Nephron progenitor cell (in vitro differentiated cells): ENCODE measurements at regions not wholly inside any gene's neighbourhood (a gene's known extent, or its start where the extent isn't known, plus 50 kb on each side); places are given as distances from the start of the nearest gene placed in this dataset.
A peak's percentile ranks its signal among the peaks of the same experiment; 100 is the strongest.

Experiments used
- DNase-seq: peaks from one replicate; pipeline ENCODE4 v3.0.0; 2021
- H3K27ac Mint-ChIP-seq: 2 replicates; pipeline ENCODE4 v1.8.0; 2021; ENCODE audit warnings: mild to moderate bottlenecking, moderate library complexity, mixed read lengths
- H3K27me3 Mint-ChIP-seq: 2 replicates; pipeline ENCODE4 v1.8.0; 2021; ENCODE audit warnings: mild to moderate bottlenecking, low read depth, mixed read lengths; ENCODE audit not compliant: poor library complexity
- H3K36me3 Mint-ChIP-seq: 2 replicates; pipeline ENCODE4 v1.8.0; 2021; ENCODE audit warnings: low read depth, mixed read lengths
- H3K4me1 Mint-ChIP-seq: 2 replicates; pipeline ENCODE4 v1.8.0; 2021; ENCODE audit warnings: mixed read lengths
- H3K4me3 Mint-ChIP-seq: 2 replicates; pipeline ENCODE4 v1.8.0; 2021; ENCODE audit warnings: mild to moderate bottlenecking, moderate library complexity, mixed read lengths
- H3K9me3 Mint-ChIP-seq: 2 replicates; pipeline ENCODE4 v1.8.0; 2021; ENCODE audit warnings: mild to moderate bottlenecking, moderate library complexity, mixed read lengths
- TF ChIP-seq, protein P1 (sequence below): fragments of 200-600 bp; sonication (generic); IDR thresholded peaks from 2 replicates; pipeline ENCODE4 v1.5.0; 2021; ENCODE audit warnings: antibody characterized with exemption

- no peak for DNase-seq
- Mint-ChIP-seq H3K36me3 (no peaks in the 10 kb centered on the region), H3K9me3 (no peaks in the 10 kb centered on the region), H3K27me3 (peaks cover 7% of the 10 kb centered on the region), H3K4me3 (no peak overlapping the region), H3K4me1 (peaks cover 19% of the 10 kb centered on the region), H3K27ac (no peak overlapping the region)
- TF ChIP-seq, protein P1, sequence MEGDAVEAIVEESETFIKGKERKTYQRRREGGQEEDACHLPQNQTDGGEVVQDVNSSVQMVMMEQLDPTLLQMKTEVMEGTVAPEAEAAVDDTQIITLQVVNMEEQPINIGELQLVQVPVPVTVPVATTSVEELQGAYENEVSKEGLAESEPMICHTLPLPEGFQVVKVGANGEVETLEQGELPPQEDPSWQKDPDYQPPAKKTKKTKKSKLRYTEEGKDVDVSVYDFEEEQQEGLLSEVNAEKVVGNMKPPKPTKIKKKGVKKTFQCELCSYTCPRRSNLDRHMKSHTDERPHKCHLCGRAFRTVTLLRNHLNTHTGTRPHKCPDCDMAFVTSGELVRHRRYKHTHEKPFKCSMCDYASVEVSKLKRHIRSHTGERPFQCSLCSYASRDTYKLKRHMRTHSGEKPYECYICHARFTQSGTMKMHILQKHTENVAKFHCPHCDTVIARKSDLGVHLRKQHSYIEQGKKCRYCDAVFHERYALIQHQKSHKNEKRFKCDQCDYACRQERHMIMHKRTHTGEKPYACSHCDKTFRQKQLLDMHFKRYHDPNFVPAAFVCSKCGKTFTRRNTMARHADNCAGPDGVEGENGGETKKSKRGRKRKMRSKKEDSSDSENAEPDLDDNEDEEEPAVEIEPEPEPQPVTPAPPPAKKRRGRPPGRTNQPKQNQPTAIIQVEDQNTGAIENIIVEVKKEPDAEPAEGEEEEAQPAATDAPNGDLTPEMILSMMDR = no peak
Observed at GRCh38 chr18:2134364-2134763, 436.9 kb downstream of the METTL4 start.

- Mint-ChIP-seq H3K27ac (peak overlapping the region; percentile 66), H3K9me3 (no peaks in the 10 kb centered on the region), H3K36me3 (no peaks in the 10 kb centered on the region), H3K27me3 (peaks cover 8% of the 10 kb centered on the region), H3K4me3 (no peak overlapping the region), H3K4me1 (peaks cover 19% of the 10 kb centered on the region)
- no peak for DNase-seq
- TF ChIP-seq, protein P1 = no peak
Observed at GRCh38 chr18:2135309-2135708, 436.0 kb downstream of the METTL4 start.

GRCh38 chr18:2138552-2138951 is 432.8 kb downstream of the METTL4 start:
- H3K27ac Mint-ChIP-seq = no peak overlapping the region
- H3K27me3 Mint-ChIP-seq = peaks cover 8% of the 10 kb centered on the region
- H3K9me3 Mint-ChIP-seq = no peaks in the 10 kb centered on the region
- no peaks in the 10 kb centered on the region for H3K36me3 Mint-ChIP-seq
- H3K4me1 Mint-ChIP-seq = peaks cover 14% of the 10 kb centered on the region
- DNase-seq = no peak
- TF ChIP-seq, protein P1 = no peak
- no peak overlapping the region for H3K4me3 Mint-ChIP-seq

GRCh38 chr18:2139691-2140090 is 431.6 kb downstream of the METTL4 start:
- H3K36me3 Mint-ChIP-seq = no peaks in the 10 kb centered on the region
- peaks cover 11% of the 10 kb centered on the region for H3K4me1 Mint-ChIP-seq
- no peak for DNase-seq
- H3K27ac Mint-ChIP-seq = no peak overlapping the region
- H3K27me3 Mint-ChIP-seq = peaks cover 8% of the 10 kb centered on the region
- H3K9me3 Mint-ChIP-seq = no peaks in the 10 kb centered on the region
- TF ChIP-seq, protein P1 = no peak
- no peak overlapping the region for H3K4me3 Mint-ChIP-seq

DNA sequence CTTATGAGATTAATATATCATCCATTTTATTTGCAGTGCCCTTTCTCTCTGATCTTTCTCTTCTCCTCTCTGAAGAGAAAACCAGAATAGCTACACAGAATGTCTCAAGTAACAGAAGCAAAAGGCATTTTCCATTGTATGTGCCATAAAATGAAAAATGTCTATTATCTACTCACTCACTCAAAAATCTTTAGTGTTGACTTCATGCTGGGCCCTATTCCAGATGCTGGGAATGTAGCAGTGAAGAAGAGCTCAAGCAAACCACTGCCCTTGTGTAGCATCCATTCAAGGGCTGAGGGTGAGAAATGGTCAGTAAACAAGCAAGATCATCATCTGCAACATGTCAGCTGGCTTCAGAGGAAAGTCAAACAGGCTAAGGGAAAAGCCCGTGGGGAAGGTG is 427.7 kb downstream of the METTL4 start:
- no peaks in the 10 kb centered on the region for H3K9me3 Mint-ChIP-seq
- H3K4me3 Mint-ChIP-seq = no peak overlapping the region
- no peaks in the 10 kb centered on the region for H3K36me3 Mint-ChIP-seq
- no peak for DNase-seq
- H3K4me1 Mint-ChIP-seq = no peaks in the 10 kb centered on the region
- TF ChIP-seq, protein P1 = no peak
- peaks cover 9% of the 10 kb centered on the region for H3K27me3 Mint-ChIP-seq
- H3K27ac Mint-ChIP-seq = no peak overlapping the region

DNA sequence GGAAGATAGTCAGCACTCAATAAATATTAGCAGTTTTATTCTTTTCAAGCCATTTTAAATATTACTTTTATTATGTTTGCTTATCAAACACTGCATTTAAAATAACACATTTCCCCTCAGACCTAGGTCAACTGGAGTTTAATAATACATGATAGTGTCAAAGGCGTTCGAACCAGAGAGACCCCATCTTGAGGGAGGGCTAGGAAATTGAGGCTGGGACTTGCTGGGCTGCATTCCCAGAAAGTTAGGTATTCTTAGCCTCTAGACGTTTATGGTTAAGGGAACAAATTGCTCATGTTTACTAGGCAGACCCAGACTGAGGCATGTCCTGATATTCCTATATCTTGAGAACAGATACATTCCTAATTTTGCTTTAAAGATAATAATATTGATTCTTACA is 426.5 kb downstream of the METTL4 start:
- Mint-ChIP-seq H3K36me3 (no peaks in the 10 kb centered on the region), H3K9me3 (no peaks in the 10 kb centered on the region), H3K4me1 (no peaks in the 10 kb centered on the region), H3K27me3 (peaks cover 6% of the 10 kb centered on the region), H3K27ac (no peak overlapping the region), H3K4me3 (no peak overlapping the region)
- DNase-seq = no peak
- TF ChIP-seq, protein P1 = no peak
